Neutrophil (primary cell): ENCODE measurements at regions not wholly inside any gene's neighbourhood (a gene's known extent, or its start where the extent isn't known, plus 50 kb on each side); places are given as distances from the start of the nearest gene placed in this dataset.
"Not testable (repeated sequence)": the region's sequence is repeated elsewhere in the genome, so short reads cannot be mapped to it uniquely, and the experiment has no call there.

ENCODE experiments used
- H3K27ac ChIP-seq: fragments of 200-600 bp; sonication (generic); 2 replicates; pipeline ENCODE4 v1.5.1; 2016; ENCODE audit warnings: mild to moderate bottlenecking, moderate library complexity
- H3K27me3 ChIP-seq: fragments of 200-600 bp; sonication (generic); 2 replicates; pipeline ENCODE4 v1.6.0; 2016; ENCODE audit warnings: mild to moderate bottlenecking
- H3K36me3 ChIP-seq: fragments of 200-600 bp; sonication (generic); 2 replicates; pipeline ENCODE4 v1.5.1; 2017
- H3K4me1 ChIP-seq, 2 experiments: fragments of 200-600 bp in 1 of 2; sonication (generic) in 1 of 2; 1 replicate in 1 of 2; 2 replicates in 1 of 2; pipeline versions ENCODE4 v1.5.1 to v1.6.1; 2013 to 2016; ENCODE audit warnings: low read depth in 1 of 2, low read length in 1 of 2, mild to moderate bottlenecking in 1 of 2, moderate library complexity in 1 of 2; ENCODE audit not compliant: control insufficient read depth in 1 of 2, insufficient read depth in 1 of 2
- H3K4me3 ChIP-seq, 2 experiments: fragments of 200-600 bp in 1 of 2; sonication (generic) in 1 of 2; 1 replicate in 1 of 2; 2 replicates in 1 of 2; pipeline ENCODE4 v1.5.1; 2013 to 2016; ENCODE audit warnings: low read depth in 1 of 2, low read length in 1 of 2, mild to moderate bottlenecking in 1 of 2, moderate library complexity in 1 of 2
- H3K9me3 ChIP-seq: fragments of 200-600 bp; sonication (generic); 2 replicates; pipeline ENCODE4 v1.5.1; 2016
- TF ChIP-seq, protein P1 (sequence below): fragments of 200-600 bp; sonication (generic); IDR thresholded peaks from 2 replicates; pipeline ENCODE4 v1.5.1; 2016; ENCODE audit warnings: antibody characterized with exemption

DNA sequence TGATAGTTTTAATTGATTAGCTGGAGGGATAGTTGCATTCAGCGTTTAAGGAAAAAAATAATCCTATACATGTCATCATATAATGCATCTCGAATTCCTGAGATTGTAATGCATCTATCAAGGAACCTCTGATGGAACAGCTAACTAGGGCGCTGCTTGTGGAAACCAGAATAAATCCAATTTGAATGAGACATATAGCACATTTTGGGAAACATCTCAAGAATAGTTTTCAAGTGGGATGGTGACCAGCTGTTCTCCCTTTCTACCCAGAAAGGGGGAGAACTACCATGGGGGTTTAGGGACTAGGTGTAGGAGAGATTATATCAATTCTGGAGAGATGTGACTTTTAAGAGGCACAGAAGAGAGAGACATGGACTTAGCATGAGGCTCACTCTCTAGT, 319.3 kb upstream of the BRINP1 start:
- no peaks in the 10 kb centered on the region for H3K4me1 ChIP-seq
- H3K36me3 ChIP-seq = no peaks in the 10 kb centered on the region
- TF ChIP-seq, protein P1, sequence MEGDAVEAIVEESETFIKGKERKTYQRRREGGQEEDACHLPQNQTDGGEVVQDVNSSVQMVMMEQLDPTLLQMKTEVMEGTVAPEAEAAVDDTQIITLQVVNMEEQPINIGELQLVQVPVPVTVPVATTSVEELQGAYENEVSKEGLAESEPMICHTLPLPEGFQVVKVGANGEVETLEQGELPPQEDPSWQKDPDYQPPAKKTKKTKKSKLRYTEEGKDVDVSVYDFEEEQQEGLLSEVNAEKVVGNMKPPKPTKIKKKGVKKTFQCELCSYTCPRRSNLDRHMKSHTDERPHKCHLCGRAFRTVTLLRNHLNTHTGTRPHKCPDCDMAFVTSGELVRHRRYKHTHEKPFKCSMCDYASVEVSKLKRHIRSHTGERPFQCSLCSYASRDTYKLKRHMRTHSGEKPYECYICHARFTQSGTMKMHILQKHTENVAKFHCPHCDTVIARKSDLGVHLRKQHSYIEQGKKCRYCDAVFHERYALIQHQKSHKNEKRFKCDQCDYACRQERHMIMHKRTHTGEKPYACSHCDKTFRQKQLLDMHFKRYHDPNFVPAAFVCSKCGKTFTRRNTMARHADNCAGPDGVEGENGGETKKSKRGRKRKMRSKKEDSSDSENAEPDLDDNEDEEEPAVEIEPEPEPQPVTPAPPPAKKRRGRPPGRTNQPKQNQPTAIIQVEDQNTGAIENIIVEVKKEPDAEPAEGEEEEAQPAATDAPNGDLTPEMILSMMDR = no peak
- no peak overlapping the region for H3K27ac ChIP-seq
- H3K9me3 ChIP-seq = no peaks in the 10 kb centered on the region
- no peaks in the 10 kb centered on the region for H3K27me3 ChIP-seq
- no peak overlapping the region for H3K4me3 ChIP-seq

DNA sequence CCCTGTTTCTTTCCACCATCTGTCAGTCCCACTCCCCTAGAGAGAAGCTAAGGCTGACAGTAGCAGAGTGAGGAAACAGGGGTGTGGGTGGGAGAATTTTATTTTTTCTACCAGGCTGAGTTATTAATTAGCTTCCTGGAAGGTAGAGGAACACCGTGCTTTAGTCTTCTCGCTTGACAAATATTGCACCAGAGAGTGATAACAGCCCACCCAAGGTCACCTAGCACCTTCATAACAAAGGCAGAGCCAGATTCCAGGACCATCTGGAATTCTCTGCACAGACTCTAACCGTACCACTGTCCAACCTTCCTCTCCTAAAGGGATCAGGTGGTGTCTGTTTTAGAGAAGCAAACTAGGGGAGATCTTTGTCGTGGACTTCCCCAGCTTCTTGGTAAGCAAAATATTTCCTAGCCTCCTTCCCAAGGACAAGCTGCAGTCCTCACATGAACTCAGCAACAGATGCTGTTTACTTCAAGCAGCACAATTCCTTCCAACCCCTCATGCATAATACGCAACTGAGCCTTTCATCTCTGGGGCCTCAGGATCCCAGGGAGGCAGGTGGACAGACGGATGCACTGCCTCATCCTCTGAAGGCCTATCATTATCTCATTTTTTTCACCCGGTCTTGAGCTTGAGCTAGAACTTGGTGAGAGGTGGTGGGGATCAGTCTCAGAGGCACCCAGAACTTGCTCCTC, 308.7 kb upstream of the BRINP1 start:
- Histone ChIP-seq H3K9me3 (no peaks in the 10 kb centered on the region), H3K27ac (no peak overlapping the region), H3K27me3 (no peaks in the 10 kb centered on the region), H3K36me3 (no peaks in the 10 kb centered on the region), H3K4me1 (no peaks in the 10 kb centered on the region), H3K4me3 (no peak overlapping the region)
- TF ChIP-seq, protein P1 = no peak

DNA sequence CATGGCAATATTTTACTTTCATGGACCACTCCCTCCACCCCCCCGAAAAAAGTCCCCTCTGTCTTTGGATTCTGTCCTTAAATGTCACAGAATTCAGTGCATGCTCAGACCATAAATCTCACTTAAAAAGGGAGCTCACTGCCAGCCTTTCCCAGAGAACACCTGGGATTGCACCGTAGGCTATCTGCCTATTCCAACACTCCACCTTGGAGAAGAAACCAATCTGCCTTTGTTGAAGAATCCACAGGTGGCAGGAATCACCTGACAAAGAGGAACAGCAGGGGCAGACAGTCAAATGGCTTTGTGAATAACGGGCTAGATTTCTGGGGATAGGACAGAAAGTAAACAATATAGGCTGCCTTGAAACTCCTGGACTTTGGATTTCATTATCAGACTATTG, 306.7 kb upstream of the BRINP1 start:
- TF ChIP-seq, protein P1 = no peak
- no peaks in the 10 kb centered on the region for H3K27me3 ChIP-seq
- H3K27ac ChIP-seq = no peak overlapping the region
- H3K36me3 ChIP-seq = no peaks in the 10 kb centered on the region
- H3K4me3 ChIP-seq = no peak overlapping the region
- no peaks in the 10 kb centered on the region for H3K9me3 ChIP-seq
- no peaks in the 10 kb centered on the region for H3K4me1 ChIP-seq

DNA sequence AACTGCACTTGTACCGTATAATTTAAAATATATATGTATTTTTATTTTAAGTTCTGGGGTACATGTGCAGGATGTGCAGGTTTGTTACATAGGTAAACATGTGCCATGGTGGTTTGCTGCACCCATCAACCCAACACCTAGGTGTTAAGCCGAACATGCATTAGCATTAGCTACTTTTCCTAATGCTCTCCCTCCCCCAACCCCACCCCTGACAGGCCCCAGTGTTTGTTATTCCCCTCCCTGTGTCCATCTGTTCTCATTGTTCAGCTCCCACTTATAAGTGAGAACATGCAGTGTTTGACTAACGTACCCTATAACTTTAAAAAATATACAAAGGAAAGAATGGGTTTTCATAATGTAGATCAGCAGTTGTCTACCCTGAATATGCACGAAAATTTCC, 303.5 kb upstream of the BRINP1 start:
- not testable (repeated sequence) for H3K36me3 ChIP-seq, H3K27me3 ChIP-seq, H3K4me1 ChIP-seq, H3K9me3 ChIP-seq, H3K27ac ChIP-seq, H3K4me3 ChIP-seq

DNA sequence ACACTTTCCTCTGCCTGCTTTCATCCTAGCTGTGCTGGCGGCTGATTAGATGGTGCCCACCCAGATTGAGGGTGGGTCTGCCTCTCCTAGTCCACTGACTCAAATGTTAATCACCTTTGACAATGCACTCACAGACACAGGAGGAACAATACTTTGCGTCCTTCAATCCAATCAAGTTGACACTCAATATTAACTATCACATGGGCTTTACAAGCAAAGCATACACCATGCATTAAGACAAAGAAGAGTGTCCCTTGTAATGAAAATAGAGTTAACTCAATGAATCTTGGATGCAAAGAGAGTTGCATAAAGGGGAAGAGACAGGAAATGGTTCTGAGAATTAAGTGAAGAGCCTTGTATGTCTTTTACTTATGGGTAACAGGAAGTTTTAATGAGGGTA, 298.7 kb upstream of the BRINP1 start:
- TF ChIP-seq, protein P1 = no peak
- Histone ChIP-seq H3K4me1 (no peaks in the 10 kb centered on the region), H3K27ac (no peak overlapping the region), H3K36me3 (no peaks in the 10 kb centered on the region), H3K9me3 (no peaks in the 10 kb centered on the region), H3K27me3 (no peaks in the 10 kb centered on the region), H3K4me3 (no peak overlapping the region)

DNA sequence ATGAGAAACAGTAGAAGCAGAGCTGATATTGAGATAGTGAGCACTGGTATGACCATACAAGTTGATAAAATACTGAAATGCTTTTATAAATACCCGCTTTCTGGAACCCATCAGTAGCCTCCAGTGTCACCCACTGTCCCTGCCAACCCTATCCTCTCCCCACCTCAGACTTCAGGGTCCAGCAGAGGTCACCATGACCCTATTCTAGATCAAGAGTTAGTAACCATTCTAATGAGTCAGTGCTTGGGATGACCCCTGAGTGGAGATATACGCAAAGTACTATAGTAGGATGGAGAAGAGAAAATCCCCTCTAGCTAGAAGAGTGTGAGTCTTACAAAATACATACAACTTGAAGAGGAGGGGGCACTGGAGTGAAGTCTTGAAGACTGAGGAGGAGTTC, 297.9 kb upstream of the BRINP1 start:
- Histone ChIP-seq H3K27ac (no peak overlapping the region), H3K27me3 (no peaks in the 10 kb centered on the region), H3K4me3 (no peak overlapping the region), H3K4me1 (no peaks in the 10 kb centered on the region), H3K9me3 (no peaks in the 10 kb centered on the region), H3K36me3 (no peaks in the 10 kb centered on the region)
- TF ChIP-seq, protein P1 = no peak
